ENCODE measurements at regions not wholly inside any gene's neighbourhood (a gene's known extent, or its start where the extent isn't known, plus 50 kb on each side); places are given as distances from the start of the nearest gene placed in this dataset.

DNA sequence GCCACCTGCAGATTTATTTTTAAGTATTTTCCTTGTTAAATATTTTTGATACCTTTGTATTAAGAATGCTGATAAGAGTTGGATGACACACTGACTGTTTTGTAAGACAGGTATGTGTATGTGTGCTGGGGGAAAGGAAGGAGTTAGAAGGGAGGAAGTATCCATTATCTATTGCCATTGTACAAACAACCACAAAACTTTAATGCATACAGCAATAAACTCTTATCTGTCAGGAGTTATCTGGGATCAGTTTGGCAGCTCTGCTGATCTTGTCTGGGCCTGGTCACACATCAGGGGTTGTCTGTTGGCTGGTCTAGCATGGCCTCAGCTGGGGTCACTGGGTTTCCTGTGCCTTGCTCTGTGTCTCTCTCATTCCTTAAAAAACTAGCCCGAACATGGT lies 423.9 kb upstream of the USP24 start:
- no peak for DNase-seq

GRCh38 chr1:55636696-55637095 lies 421.5 kb upstream of the USP24 start:
- no peak for DNase-seq

- no peak for DNase-seq
Observed at GRCh38 chr1:55635856-55636255, 420.7 kb upstream of the USP24 start.

DNA sequence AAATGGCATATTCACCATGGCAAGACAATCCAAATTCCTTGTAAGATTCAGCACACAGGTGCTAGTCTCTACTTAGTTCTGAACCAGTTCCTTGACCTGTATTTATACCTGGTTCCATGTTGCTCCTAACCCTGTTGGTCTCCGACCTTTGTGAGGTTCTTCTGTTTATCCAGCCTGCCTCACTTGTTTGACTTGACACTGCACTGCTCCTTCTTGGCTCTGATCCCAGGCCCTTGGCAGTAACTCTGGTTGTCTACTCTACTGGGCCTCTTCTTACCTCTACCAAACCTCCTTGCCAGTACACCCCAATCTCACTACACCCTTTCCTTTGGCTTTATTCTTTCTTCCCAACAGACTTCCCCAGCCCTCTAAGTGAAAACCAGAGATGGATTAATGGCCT lies 419.4 kb upstream of the USP24 start:
- DNase-seq: no peak

DNA sequence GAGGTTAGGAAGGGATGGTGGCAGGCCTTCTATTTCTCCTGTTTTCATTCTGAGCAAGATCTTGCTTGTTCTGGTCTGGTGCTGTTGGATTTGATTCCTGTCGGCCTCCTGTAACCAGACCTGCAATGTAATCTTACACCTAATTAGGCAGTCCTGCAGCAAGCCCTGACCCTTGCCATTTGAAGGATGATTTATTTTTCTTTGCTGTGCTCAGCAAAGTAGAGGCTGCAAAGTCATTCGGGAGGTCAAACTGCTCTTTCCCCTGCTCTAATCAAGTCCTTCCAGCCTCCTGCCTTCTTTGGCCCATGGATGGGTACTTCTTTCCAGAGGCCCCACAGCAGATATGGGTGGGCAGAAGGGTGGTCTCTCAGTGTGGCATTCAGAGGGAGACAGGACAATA lies 417.7 kb upstream of the USP24 start:
- no peak for DNase-seq

DNA sequence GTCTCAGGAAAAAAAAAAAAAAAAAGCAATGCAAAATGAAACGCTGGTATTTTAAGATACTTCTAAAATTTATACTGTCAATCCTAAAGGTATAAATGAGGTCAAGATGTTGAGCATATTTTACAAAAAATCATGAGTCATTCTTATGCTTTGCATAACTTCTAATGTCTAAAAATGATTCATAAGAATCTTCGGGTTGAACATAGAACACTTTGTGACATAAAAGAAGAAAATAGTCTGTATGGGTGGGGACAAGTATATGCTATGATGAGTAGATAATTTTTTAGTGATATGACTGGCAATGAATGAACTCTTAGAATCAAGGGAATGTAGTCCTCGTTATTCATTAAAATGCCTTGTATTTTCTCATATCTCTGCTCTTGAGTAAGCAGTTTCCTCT lies 416.9 kb upstream of the USP24 start:
- no peak for DNase-seq

- no peak for DNase-seq
Observed at GRCh38 chr1:55631509-55631908, 416.3 kb upstream of the USP24 start.

GRCh38 chr1:55626326-55626725 lies 411.2 kb upstream of the USP24 start:
- DNase-seq: no peak

DNA sequence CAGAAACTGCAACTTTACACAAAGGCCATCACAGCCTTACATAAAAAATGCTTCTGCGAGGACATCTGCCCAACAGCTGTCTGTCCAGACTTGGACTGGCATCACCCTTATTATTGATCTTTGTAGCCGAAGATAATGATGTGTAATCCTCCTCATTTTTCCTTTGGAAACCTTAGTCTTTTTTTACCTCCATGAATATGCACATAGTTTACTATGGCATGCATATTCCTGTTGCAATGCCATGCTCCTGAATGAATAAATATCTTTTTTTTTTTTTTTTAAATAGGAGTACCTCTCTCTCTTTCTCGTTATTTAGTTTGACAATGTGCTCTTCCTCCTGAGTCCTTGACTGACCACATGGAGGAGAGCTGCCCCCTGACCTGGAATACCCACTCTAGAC lies 409.6 kb upstream of the USP24 start:
- DNase-seq: no peak

GRCh38 chr1:55623311-55623710 lies 408.1 kb upstream of the USP24 start:
- DNase-seq: no peak

GRCh38 chr1:55622074-55622473 lies 406.9 kb upstream of the USP24 start:
- no peak for DNase-seq

DNA sequence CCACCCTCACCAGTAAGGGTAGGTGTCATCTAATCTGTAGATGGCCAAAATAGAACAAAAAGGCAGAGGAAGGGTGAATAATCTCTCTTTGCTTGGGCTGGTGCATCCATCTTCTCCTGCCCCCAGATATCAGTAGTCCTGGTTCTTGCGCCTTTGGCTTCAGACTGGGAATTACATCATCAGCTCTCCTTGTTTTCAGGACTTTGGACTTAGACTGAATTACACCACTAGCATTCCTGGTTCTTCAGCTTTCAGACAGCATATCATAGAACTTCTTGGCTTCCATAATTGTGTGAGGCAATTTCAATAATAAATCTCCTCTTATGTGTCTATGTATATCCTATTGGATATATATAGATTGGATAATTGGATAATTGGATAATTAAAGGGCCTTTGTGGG lies 403.0 kb upstream of the USP24 start:
- no peak for DNase-seq

GRCh38 chr1:55617288-55617982 lies 402.3 kb upstream of the USP24 start:
- DNase-seq: no peak

GRCh38 chr1:55612988-55613387 lies 397.8 kb upstream of the USP24 start:
- no peak for DNase-seq

DNA sequence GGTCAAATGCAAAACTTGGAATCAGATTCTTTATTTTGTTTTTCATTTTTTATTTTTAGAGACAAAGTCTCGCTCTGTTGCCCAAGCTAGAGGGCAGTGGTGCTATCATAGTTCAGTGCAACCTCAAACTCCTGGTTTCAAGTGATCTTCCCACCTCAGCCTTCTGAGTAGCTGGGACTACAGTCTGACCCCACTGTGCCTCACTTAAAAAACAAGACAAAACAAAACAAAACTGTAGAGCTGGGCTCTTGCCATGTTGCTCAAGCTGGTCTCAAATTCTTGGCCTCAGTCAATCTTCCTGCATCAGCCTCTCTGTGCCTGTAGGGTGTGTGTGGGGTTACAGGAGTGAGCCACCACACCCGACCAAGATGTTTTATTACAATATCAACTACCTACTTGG lies 396.0 kb upstream of the USP24 start:
- DNase-seq: no peak

- no peak for DNase-seq
Observed at GRCh38 chr1:55610203-55610602, 395.0 kb upstream of the USP24 start.

DNA sequence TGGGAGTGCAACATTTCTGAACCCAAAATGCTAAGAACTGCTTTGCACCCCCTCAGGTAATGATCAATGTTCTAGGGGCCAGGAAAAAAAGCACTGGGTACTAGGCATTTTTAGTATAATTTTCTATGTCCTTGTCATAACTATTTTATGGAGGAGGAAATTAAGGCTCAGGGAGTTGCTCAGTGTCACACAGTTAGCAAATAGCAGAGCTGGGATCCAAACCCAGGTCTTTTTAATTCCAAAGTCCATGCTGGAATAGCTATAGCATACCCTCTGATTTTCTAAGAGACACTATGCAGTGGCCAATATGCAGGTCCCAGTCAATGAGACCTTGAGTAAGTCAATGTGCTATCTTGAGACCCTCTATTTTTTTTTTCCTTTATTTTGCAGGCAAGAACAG lies 394.5 kb upstream of the USP24 start:
- DNase-seq: no peak

DNA sequence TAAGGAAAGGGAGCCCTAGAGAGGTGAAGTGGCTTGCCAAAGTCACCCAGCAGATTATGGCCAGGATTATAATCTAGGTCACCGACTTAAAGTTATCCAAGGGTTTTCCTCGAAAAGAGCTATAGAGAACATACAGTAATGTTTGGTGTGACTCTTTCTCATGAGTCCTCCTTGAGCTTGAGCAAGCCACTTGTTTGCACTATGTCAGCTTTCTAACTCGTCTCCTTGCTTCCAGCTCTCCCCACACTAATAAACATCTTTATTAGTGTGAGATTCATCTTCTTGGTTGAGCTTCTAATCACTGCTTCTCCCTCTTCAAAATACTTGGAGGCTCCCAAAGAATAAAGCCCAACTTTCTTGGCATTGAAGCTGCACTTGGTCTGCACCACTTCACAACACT lies 390.0 kb upstream of the USP24 start:
- no peak for DNase-seq

DNA sequence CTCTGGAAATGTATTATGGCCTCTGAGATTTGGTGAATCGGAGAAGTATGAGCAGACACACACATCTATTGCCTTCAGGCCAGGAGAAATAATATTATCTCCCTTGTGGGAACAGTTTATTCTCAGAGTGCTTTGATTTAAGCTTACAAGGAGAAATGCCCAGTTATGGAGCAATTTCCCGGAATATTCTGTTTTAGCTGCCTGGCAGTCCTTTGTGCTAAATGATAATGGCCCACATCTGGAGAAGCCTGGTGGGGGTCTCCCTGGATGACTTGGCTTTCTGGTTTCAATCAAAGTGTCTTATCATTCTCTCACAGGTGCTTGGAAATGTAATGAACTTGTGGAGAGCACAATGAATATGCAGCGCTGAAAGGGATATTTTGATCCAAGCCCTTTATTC lies 389.6 kb upstream of the USP24 start:
- no peak for DNase-seq

GRCh38 chr1:55604179-55604578 lies 389.0 kb upstream of the USP24 start:
- no peak for DNase-seq

- DNase-seq: no peak
Observed at GRCh38 chr1:55600242-55600641, 385.1 kb upstream of the USP24 start.

GRCh38 chr1:55597910-55598309 lies 382.7 kb upstream of the USP24 start:
- DNase-seq: no peak

DNA sequence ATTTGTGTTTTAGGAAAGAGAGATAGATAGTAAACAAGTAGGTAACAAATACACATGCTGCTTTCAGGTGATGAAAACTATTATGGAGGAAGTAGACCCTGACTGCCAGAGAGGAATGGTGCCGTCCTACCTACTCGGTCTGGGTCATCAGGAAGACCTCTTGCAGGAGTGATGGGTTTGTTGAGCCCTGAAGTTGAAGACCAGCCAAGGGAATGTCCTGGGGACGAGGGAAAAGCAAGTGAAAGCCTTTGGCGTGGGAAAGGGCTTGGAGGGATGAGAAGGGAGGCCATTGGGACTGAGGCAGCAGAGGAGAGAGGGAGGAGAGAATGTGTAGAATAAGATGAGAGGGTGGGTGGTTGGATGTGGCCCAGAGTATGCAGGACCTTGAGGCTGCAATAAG lies 379.5 kb upstream of the USP24 start:
- no peak for DNase-seq

DNA sequence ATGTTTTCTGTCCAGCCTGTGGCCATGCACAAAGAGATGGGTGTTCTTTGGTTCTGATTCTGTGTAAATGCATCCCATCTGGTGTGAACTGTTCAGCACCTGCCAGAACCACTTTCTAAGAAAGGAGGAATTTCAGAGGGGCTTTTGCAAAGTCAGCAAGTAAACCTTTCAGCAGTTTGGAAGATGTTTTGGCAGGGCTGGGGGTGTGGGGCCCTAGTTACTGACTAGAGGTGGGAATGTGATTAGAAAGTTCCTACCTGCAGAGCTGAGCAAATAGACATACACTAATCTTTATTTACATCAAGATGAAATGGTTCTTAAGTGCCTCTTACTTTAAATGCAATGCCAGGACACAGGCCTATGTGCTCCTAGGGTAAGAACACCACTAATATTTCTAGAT lies 378.1 kb upstream of the USP24 start:
- no peak for DNase-seq

- no peak for DNase-seq
Observed at GRCh38 chr1:55592122-55592521, 377.0 kb upstream of the USP24 start.
